GM12892 (cell line): ENCODE measurements at regions not wholly inside any gene's neighbourhood (a gene's known extent, or its start where the extent isn't known, plus 50 kb on each side); places are given as distances from the start of the nearest gene placed in this dataset.

Experiments
- POLR2A ChIP-seq: IDR thresholded peaks from 2 replicates; pipeline ENCODE4 v1.6.1; 2011; ENCODE audit warnings: low read depth, low read length, control low read depth
- POLR2AphosphoS5 ChIP-seq: IDR thresholded peaks from 2 replicates; pipeline ENCODE4 v1.6.1; 2011; ENCODE audit warnings: low read depth, low read length, control low read depth
- TAF1 ChIP-seq: IDR thresholded peaks from 2 replicates; pipeline ENCODE4 v1.6.1; 2011; ENCODE audit warnings: low read depth, mild to moderate bottlenecking, control low read depth, low read length, borderline replicate concordance

DNA sequence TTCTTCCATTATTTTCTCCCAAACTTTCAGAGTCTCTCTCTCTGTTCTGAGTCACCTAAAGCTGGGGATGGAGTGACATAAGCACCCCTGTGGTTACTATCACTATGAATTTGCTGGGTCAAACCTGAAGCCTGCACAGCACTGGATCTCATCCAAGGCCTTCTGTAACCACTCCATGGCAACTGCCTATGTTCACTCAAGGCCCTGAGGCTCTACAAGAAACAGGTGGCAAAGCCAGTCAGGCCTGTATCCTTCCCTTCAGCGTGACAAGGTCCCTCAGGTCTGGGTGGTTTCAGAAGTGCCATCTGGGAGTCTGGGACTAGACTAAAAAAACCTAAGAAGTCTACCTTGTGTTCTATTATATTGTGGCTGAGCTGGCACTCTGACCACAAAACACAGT lies 1278.8 kb upstream of the EYS start:
- TF ChIP-seq POLR2A (no peak), POLR2AphosphoS5 (no peak), TAF1 (no peak)
